ENCODE measurements at regions not wholly inside any gene's neighbourhood (a gene's known extent, or its start where the extent isn't known, plus 50 kb on each side); places are given as distances from the start of the nearest gene placed in this dataset.

- no peak for TF ChIP-seq REST (IDR thresholded peaks at IDR 0.05; ENCODE audit: insufficient replicate concordance, low read depth)
- TF ChIP-seq POLR2AphosphoS5 (IDR thresholded peaks at IDR 0.05; ENCODE audit: low read depth) = no peak
- TF ChIP-seq, protein P1, sequence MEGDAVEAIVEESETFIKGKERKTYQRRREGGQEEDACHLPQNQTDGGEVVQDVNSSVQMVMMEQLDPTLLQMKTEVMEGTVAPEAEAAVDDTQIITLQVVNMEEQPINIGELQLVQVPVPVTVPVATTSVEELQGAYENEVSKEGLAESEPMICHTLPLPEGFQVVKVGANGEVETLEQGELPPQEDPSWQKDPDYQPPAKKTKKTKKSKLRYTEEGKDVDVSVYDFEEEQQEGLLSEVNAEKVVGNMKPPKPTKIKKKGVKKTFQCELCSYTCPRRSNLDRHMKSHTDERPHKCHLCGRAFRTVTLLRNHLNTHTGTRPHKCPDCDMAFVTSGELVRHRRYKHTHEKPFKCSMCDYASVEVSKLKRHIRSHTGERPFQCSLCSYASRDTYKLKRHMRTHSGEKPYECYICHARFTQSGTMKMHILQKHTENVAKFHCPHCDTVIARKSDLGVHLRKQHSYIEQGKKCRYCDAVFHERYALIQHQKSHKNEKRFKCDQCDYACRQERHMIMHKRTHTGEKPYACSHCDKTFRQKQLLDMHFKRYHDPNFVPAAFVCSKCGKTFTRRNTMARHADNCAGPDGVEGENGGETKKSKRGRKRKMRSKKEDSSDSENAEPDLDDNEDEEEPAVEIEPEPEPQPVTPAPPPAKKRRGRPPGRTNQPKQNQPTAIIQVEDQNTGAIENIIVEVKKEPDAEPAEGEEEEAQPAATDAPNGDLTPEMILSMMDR (IDR thresholded peaks at IDR 0.05; ENCODE audit: insufficient read depth, low read length) = no peak
- no peak for TF ChIP-seq SPI1 (IDR thresholded peaks at IDR 0.05; ENCODE audit: borderline replicate concordance, low read depth)
- no peak for TF ChIP-seq GABPA (IDR thresholded peaks at IDR 0.05; ENCODE audit: low read depth)
- Histone ChIP-seq H3K27ac (replicated peaks) (no peak overlapping the region), H3K4me3 (replicated peaks; ENCODE audit: insufficient read depth, low read length) (no peak overlapping the region), H3K27me3 (ENCODE audit: insufficient read depth, poor library complexity, severe bottlenecking) (no peaks in the 10 kb centered on the region)
- DNase-seq (ENCODE audit: low read depth in 1 of 2, low spot score in 1 of 2) = no peak
These were observed 674.3 kb upstream of the AMOT start for GRCh38 chrX:113514906-113515305.

DNA sequence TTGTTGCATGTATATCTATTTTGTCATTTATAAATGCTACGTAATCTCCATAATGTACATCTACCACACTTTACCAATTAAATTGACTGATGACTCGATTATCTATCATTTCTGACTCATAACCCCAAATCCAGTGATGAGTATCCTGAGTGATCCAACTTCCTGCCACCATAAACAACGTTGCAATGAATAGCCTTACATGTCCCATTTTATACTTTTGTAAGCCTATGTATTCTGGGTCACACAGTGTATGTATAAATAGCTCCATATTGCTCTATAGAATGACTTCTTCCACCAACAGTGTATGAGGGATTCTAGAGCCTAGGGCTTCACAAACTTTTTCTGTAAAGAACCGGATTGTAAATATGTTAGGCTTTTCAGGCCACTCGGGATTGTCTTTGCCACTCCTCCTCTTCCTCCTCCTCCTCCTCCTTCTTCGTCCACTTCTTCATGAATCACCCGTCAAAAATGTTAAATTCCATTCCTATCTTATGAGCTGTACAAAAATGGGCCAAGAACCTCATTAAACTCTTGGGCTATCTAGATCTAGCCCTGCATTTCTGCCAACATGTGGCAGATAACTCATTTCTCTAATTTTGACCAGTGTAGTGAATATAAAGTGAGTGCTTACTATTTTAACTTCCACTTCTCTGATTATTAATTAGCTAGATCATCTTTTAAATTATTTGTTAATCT, 672.2 kb upstream of the AMOT start:
- Histone ChIP-seq H3K4me3 (replicated peaks; ENCODE audit: insufficient read depth, low read length) (no peak overlapping the region), H3K27ac (replicated peaks) (no peak overlapping the region), H3K27me3 (ENCODE audit: insufficient read depth, poor library complexity, severe bottlenecking) (no peaks in the 10 kb centered on the region)
- TF ChIP-seq, protein P1 (IDR thresholded peaks at IDR 0.05; ENCODE audit: insufficient read depth, low read length) = no peak
- TF ChIP-seq REST (IDR thresholded peaks at IDR 0.05; ENCODE audit: insufficient replicate concordance, low read depth) = no peak
- no peak for TF ChIP-seq POLR2AphosphoS5 (IDR thresholded peaks at IDR 0.05; ENCODE audit: low read depth)
- no peak for TF ChIP-seq GABPA (IDR thresholded peaks at IDR 0.05; ENCODE audit: low read depth)
- no peak for TF ChIP-seq SPI1 (IDR thresholded peaks at IDR 0.05; ENCODE audit: borderline replicate concordance, low read depth)
- no peak for DNase-seq (ENCODE audit: low read depth in 1 of 2, low spot score in 1 of 2)

DNA sequence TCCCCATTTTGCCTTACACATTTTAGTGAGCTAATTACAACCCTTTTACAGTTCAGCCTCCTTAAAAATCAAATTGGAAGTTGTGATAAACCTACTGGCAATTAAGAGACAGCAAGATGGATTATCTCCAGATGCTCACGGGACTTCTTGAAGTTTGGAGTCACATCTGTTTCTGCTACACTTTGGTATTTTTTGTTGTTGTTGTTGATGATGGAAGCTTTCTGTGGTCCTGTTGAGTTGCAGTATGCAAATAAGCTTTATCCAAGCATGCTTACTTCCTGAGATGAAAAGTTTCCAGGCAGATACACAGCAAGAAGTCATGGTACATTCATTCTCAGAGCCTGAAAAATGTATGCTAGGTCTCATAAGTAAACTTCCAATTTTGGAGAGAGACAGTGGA, 670.0 kb upstream of the AMOT start:
- H3K27ac ChIP-seq (replicated peaks) = no peak overlapping the region
- H3K4me3 ChIP-seq (replicated peaks; ENCODE audit: insufficient read depth, low read length) = no peak overlapping the region
- H3K27me3 ChIP-seq (ENCODE audit: insufficient read depth, poor library complexity, severe bottlenecking) = no peaks in the 10 kb centered on the region
- no peak for DNase-seq (ENCODE audit: low read depth in 1 of 2, low spot score in 1 of 2)
- TF ChIP-seq, protein P1 (IDR thresholded peaks at IDR 0.05; ENCODE audit: insufficient read depth, low read length) = no peak
- TF ChIP-seq GABPA (IDR thresholded peaks at IDR 0.05; ENCODE audit: low read depth) = no peak
- TF ChIP-seq REST (IDR thresholded peaks at IDR 0.05; ENCODE audit: insufficient replicate concordance, low read depth) = no peak
- no peak for TF ChIP-seq SPI1 (IDR thresholded peaks at IDR 0.05; ENCODE audit: borderline replicate concordance, low read depth)
- no peak for TF ChIP-seq POLR2AphosphoS5 (IDR thresholded peaks at IDR 0.05; ENCODE audit: low read depth)
